ENCODE measurements at regions not wholly inside any gene's neighbourhood (a gene's known extent, or its start where the extent isn't known, plus 50 kb on each side); places are given as distances from the start of the nearest gene placed in this dataset.
"Not testable (repeated sequence)": the region's sequence is repeated elsewhere in the genome, so short reads cannot be mapped to it uniquely, and the experiment has no call there.

- no peaks in the 10 kb centered on the region for H4K20me1 ChIP-seq (ENCODE audit: insufficient read depth, low read length)
These were observed 654.8 kb upstream of the CNTN5 start for GRCh38 chr11:98365941-98366340.

DNA sequence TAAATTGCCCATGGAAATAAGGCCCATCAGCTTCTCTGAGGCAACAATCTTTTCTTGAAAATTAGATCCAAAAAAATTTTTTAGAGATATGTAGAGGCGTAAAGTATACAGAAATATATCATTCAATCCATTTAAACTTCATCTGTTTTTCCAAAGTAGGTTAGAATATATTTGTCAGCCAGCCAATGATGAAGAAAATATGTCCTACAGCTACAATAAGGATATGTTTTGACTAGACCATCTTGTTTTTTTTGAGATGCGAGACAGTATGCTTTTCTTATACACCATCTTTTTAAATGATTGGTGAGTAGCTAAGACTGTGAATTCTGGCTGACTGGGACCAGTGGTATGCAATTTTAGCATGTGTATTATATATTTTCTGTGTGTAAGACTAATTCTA, 630.4 kb upstream of the CNTN5 start:
- no CpG with 5 or more reads among the region's 2 CpGs for WGBS (ENCODE audit: insufficient coverage)

More at GRCh38 chr11:98365941-98366340, 654.8 kb upstream of the CNTN5 start:
- Mint-ChIP-seq H3K4me3 (no peak overlapping the region), H3K9me3 (peaks cover 0 to 5% (median 3%) of the 10 kb centered on the region in 7 donors), H3K36me3 (no peaks in the 10 kb centered on the region), H3K27ac (no peak overlapping the region), H3K27me3 (ENCODE audit: low read depth in 3 of 3) (peaks cover 0 to 1% (median 0%) of the 10 kb centered on the region in 3 donors), H3K4me1 (no peaks in the 10 kb centered on the region)
- Histone ChIP-seq H3K4me2 (replicated peaks; ENCODE audit: extremely low read depth, low read length, poor library complexity, severe bottlenecking) (no peak overlapping the region), H2AFZ (ENCODE audit: insufficient read depth, low read depth, low read length, poor library complexity, severe bottlenecking) (no peak overlapping the region), H3K79me2 (ENCODE audit: insufficient read depth, low read length) (no peaks in the 10 kb centered on the region), H3K4me1 (ENCODE audit: control insufficient read depth in 1 of 2, insufficient read depth in 2 of 2, low read length in 2 of 2) (no peaks in the 10 kb centered on the region), H3K27me3 (ENCODE audit: control insufficient read depth in 2 of 2, insufficient read depth in 2 of 2, low read length in 2 of 2) (no peaks in the 10 kb centered on the region), H3K9me3 (replicated peaks in 1 of 2; ENCODE audit: control insufficient read depth in 1 of 2, insufficient read depth in 1 of 2, low read length in 2 of 2) (peaks cover 4 to 5% of the 10 kb centered on the region in 2 donors), H3K9ac (ENCODE audit: insufficient read depth, low read length, poor library complexity, severe bottlenecking) (no peak overlapping the region), H3K36me3 (replicated peaks in 1 of 2; ENCODE audit: control insufficient read depth in 1 of 2, insufficient read depth in 2 of 2, low read length in 2 of 2) (no peaks in the 10 kb centered on the region), H3K27ac (ENCODE audit: low read depth in 1 of 2, low read length in 2 of 2) (no peak overlapping the region), H3K4me3 (replicated peaks in 1 of 3; ENCODE audit: low read depth in 2 of 3, low read length in 3 of 3) (no peak overlapping the region)
- intact Hi-C loops (cut with micrococcal nuclease), result loop anchor here in 1 of 2 donors (10.0 kb wide), 1 partner anchor 49 kb away; no protein-coding TSS in a partner anchor
- DNase-seq, result no peak
- TF ChIP-seq, protein P1, sequence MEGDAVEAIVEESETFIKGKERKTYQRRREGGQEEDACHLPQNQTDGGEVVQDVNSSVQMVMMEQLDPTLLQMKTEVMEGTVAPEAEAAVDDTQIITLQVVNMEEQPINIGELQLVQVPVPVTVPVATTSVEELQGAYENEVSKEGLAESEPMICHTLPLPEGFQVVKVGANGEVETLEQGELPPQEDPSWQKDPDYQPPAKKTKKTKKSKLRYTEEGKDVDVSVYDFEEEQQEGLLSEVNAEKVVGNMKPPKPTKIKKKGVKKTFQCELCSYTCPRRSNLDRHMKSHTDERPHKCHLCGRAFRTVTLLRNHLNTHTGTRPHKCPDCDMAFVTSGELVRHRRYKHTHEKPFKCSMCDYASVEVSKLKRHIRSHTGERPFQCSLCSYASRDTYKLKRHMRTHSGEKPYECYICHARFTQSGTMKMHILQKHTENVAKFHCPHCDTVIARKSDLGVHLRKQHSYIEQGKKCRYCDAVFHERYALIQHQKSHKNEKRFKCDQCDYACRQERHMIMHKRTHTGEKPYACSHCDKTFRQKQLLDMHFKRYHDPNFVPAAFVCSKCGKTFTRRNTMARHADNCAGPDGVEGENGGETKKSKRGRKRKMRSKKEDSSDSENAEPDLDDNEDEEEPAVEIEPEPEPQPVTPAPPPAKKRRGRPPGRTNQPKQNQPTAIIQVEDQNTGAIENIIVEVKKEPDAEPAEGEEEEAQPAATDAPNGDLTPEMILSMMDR (IDR thresholded peaks at IDR 0.05), result no peak
- WGBS (ENCODE audit: insufficient coverage), result no CpG with 5 or more reads among the region's 2 CpGs

GRCh38 chr11:98394500-98394899, 626.2 kb upstream of the CNTN5 start:
- H3K36me3 Mint-ChIP-seq; H4K20me1 ChIP-seq (ENCODE audit: insufficient read depth, low read length); H3K4me3 ChIP-seq (replicated peaks in 1 of 3; ENCODE audit: low read depth in 2 of 3, low read length in 3 of 3); H3K27ac ChIP-seq (ENCODE audit: low read depth in 1 of 2, low read length in 2 of 2); H3K36me3 ChIP-seq (replicated peaks in 1 of 2; ENCODE audit: control insufficient read depth in 1 of 2, insufficient read depth in 2 of 2, low read length in 2 of 2); DNase-seq; H3K9me3 ChIP-seq (replicated peaks in 1 of 2; ENCODE audit: control insufficient read depth in 1 of 2, insufficient read depth in 1 of 2, low read length in 2 of 2); H3K9me3 Mint-ChIP-seq; H2AFZ ChIP-seq (ENCODE audit: insufficient read depth, low read depth, low read length, poor library complexity, severe bottlenecking); H3K79me2 ChIP-seq (ENCODE audit: insufficient read depth, low read length); H3K27me3 ChIP-seq (ENCODE audit: control insufficient read depth in 2 of 2, insufficient read depth in 2 of 2, low read length in 2 of 2); H3K4me2 ChIP-seq (replicated peaks; ENCODE audit: extremely low read depth, low read length, poor library complexity, severe bottlenecking); H3K27ac Mint-ChIP-seq; H3K4me1 ChIP-seq (ENCODE audit: control insufficient read depth in 1 of 2, insufficient read depth in 2 of 2, low read length in 2 of 2); H3K4me1 Mint-ChIP-seq; H3K4me3 Mint-ChIP-seq; H3K27me3 Mint-ChIP-seq (ENCODE audit: low read depth in 3 of 3); H3K9ac ChIP-seq (ENCODE audit: insufficient read depth, low read length, poor library complexity, severe bottlenecking); intact Hi-C loops (cut with micrococcal nuclease): not testable (repeated sequence)
- 91% methylated on average over 4 of the region's 4 CpGs for WGBS (ENCODE audit: insufficient coverage)

More for the DNA sequence above, 630.4 kb upstream of the CNTN5 start:
- Histone ChIP-seq H3K4me3 (replicated peaks in 1 of 3; ENCODE audit: low read depth in 2 of 3, low read length in 3 of 3) (no peak overlapping the region), H3K27me3 (ENCODE audit: control insufficient read depth in 2 of 2, insufficient read depth in 2 of 2, low read length in 2 of 2) (no peaks in the 10 kb centered on the region), H3K27ac (ENCODE audit: low read depth in 1 of 2, low read length in 2 of 2) (no peak overlapping the region), H2AFZ (ENCODE audit: insufficient read depth, low read depth, low read length, poor library complexity, severe bottlenecking) (no peak overlapping the region), H3K9me3 (replicated peaks in 1 of 2; ENCODE audit: control insufficient read depth in 1 of 2, insufficient read depth in 1 of 2, low read length in 2 of 2) (no peaks in the 10 kb centered on the region), H3K79me2 (ENCODE audit: insufficient read depth, low read length) (no peaks in the 10 kb centered on the region), H3K4me2 (replicated peaks; ENCODE audit: extremely low read depth, low read length, poor library complexity, severe bottlenecking) (no peak overlapping the region), H3K9ac (ENCODE audit: insufficient read depth, low read length, poor library complexity, severe bottlenecking) (no peak overlapping the region), H3K36me3 (replicated peaks in 1 of 2; ENCODE audit: control insufficient read depth in 1 of 2, insufficient read depth in 2 of 2, low read length in 2 of 2) (no peaks in the 10 kb centered on the region), H4K20me1 (ENCODE audit: insufficient read depth, low read length) (no peaks in the 10 kb centered on the region), H3K4me1 (ENCODE audit: control insufficient read depth in 1 of 2, insufficient read depth in 2 of 2, low read length in 2 of 2) (no peaks in the 10 kb centered on the region)
- Mint-ChIP-seq H3K27me3 (ENCODE audit: low read depth in 3 of 3) (peaks cover 0 to 2% (median 0%) of the 10 kb centered on the region in 3 donors), H3K36me3 (no peaks in the 10 kb centered on the region), H3K4me1 (no peaks in the 10 kb centered on the region), H3K27ac (no peak overlapping the region), H3K9me3 (peaks cover 0 to 6% (median 2%) of the 10 kb centered on the region in 7 donors), H3K4me3 (no peak overlapping the region)
- TF ChIP-seq, protein P1 (IDR thresholded peaks at IDR 0.05), result no peak
- intact Hi-C loops (cut with micrococcal nuclease), result no loop called here
- DNase-seq, result no peak

Data from CD14-positive monocyte (primary cell).